RWPE1 (cell line): ENCODE measurements at regions not wholly inside any gene's neighbourhood (a gene's known extent, or its start where the extent isn't known, plus 50 kb on each side); places are given as distances from the start of the nearest gene placed in this dataset.

ENCODE experiments used
- CTCF ChIA-PET: fragments of 350-600 bp; sonication (Branson Sonifier 250); formaldehyde crosslinking; extraction: SDS; loops from one replicate; lab custom pipeline; 2021; lab: Yijun Ruan, JAX
- POLR2A ChIA-PET: fragments of 400-600 bp; formaldehyde crosslinking; extraction: SDS; loops from one replicate; lab custom pipeline; 2020; ENCODE audit warnings: antibody characterized with exemption; ENCODE audit not compliant: low non-redundant PET; lab: Yijun Ruan, JAX
- DNase-seq: peaks from one replicate; pipeline ENCODE4 v3.0.0; 2012; ENCODE audit warnings: low spot score
- H3K27ac ChIP-seq: fragments of 450-650 bp; 2 replicates; pipeline ENCODE4 v1.5.1; 2017
- CTCF ChIP-seq: fragments of 450-650 bp; conservative IDR thresholded peaks from 2 replicates; pipeline ENCODE4 v1.5.1; 2017; ENCODE audit warnings: low read depth, mild to moderate bottlenecking

- no peak for TF ChIP-seq CTCF
- POLR2A ChIA-PET: no interaction called here
- CTCF ChIA-PET: no interaction called here
- no peak overlapping the region for H3K27ac ChIP-seq
- DNase-seq: no peak
These were observed 823.6 kb downstream of the GALC start for GRCh38 chr14:87169362-87169761.

GRCh38 chr14:87161502-87161901 is 831.5 kb downstream of the GALC start:
- ChIA-PET POLR2A (no interaction called here), CTCF (interaction anchor here (0.7 kb wide), 1 partner anchor 67 kb away, joined by 3 read pairs; no protein-coding TSS in a partner anchor)
- no peak for TF ChIP-seq CTCF
- H3K27ac ChIP-seq: no peak overlapping the region
- DNase-seq: no peak

DNA sequence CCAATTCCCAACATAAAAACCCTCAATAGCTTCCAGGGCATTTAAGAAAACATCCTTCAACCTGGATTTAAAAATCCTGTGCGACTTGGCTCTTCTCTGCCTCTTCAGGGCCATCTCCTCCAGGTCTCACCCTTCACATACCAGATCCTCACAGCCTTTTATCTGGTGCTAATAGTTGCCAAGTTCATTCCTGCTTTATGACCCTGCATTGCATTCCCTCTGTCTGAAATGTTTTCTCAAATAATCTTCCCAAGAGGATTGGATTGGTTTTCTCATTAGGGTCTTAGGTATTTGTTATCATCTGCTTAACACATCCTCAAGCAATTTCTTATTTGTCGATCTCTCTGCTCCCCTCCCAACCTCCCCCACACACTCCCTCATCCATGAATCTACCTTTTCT is 832.0 kb downstream of the GALC start:
- no peak overlapping the region for H3K27ac ChIP-seq
- CTCF ChIA-PET: no interaction called here
- no peak for DNase-seq
- no peak for TF ChIP-seq CTCF
- POLR2A ChIA-PET: no interaction called here

- no peak for TF ChIP-seq CTCF
- no peak for DNase-seq
- no peak overlapping the region for H3K27ac ChIP-seq
- POLR2A ChIA-PET: no interaction called here
- CTCF ChIA-PET: interaction anchor here (0.6 kb wide), 1 partner anchor 29 kb away, joined by 3 read pairs; no protein-coding TSS in a partner anchor
These were observed 834.7 kb downstream of the GALC start for GRCh38 chr14:87158283-87158682.

DNA sequence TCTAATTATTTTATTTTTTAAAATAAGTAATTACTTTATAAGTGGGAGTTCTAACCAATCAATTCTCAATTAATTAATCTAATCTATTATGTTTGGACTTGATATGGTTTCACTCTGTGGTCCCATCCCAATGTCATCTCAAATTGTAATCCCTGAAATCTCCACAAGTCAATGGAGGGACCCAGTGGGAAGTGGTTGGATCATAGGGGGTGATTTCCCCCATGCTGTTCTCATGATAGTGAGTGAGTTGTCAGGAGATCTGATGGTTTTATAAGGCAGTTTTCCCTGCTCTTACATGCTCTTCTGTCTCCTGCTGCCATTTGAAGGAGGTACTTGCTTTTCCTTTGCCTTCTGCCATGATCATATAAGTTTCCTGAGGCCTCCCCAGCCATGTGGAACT is 836.1 kb downstream of the GALC start:
- CTCF ChIA-PET: no interaction called here
- DNase-seq: no peak
- no peak for TF ChIP-seq CTCF
- POLR2A ChIA-PET: no interaction called here
- H3K27ac ChIP-seq: no peak overlapping the region

- CTCF ChIA-PET: no interaction called here
- POLR2A ChIA-PET: no interaction called here
- TF ChIP-seq CTCF: no peak
- H3K27ac ChIP-seq: no peak overlapping the region
- no peak for DNase-seq
These were observed 837.0 kb downstream of the GALC start for GRCh38 chr14:87155856-87156488.
